NCI-H748 (cell line): ENCODE measurements at regions not wholly inside any gene's neighbourhood (a gene's known extent, or its start where the extent isn't known, plus 50 kb on each side); places are given as distances from the start of the nearest gene placed in this dataset.
A peak's percentile ranks its signal among the peaks of the same experiment; 100 is the strongest.

Experiments
- DNase-seq: peaks from one replicate; lab custom pipeline; 2025; ENCODE audit not compliant: unreplicated experiment; lab: John Stamatoyannopoulos, UW

GRCh38 chr3:116767726-116768125 is 58.1 kb downstream of the TUSC7 start:
- no peak for DNase-seq

GRCh38 chr3:116770815-116771450 is 61.4 kb downstream of the TUSC7 start:
- DNase-seq = peak; percentile 78

- DNase-seq = no peak
Observed at GRCh38 chr3:116776880-116777785, 67.6 kb downstream of the TUSC7 start.

GRCh38 chr3:116785226-116785625 is 75.6 kb downstream of the TUSC7 start:
- DNase-seq = no peak

GRCh38 chr3:116802651-116803050 is 93.1 kb downstream of the TUSC7 start:
- DNase-seq = no peak

GRCh38 chr3:116806351-116806750 is 96.8 kb downstream of the TUSC7 start:
- no peak for DNase-seq

GRCh38 chr3:116808725-116809124 is 99.1 kb downstream of the TUSC7 start:
- DNase-seq = no peak

- no peak for DNase-seq
Observed at GRCh38 chr3:116809208-116809607, 99.6 kb downstream of the TUSC7 start.

- DNase-seq = no peak
Observed at GRCh38 chr3:116811754-116812153, 102.2 kb downstream of the TUSC7 start.

- DNase-seq = no peak
Observed at GRCh38 chr3:116812949-116813348, 103.4 kb downstream of the TUSC7 start.

GRCh38 chr3:116815321-116815720 is 105.7 kb downstream of the TUSC7 start:
- no peak for DNase-seq

- DNase-seq = no peak
Observed at GRCh38 chr3:116815831-116816588, 106.4 kb downstream of the TUSC7 start.

GRCh38 chr3:116821371-116821770 is 111.8 kb downstream of the TUSC7 start:
- DNase-seq = no peak

GRCh38 chr3:116824208-116824607 is 114.6 kb downstream of the TUSC7 start:
- no peak for DNase-seq

- no peak for DNase-seq
Observed at GRCh38 chr3:116833202-116833601, 123.6 kb downstream of the TUSC7 start.

GRCh38 chr3:116834816-116835215 is 125.2 kb downstream of the TUSC7 start:
- DNase-seq = no peak

- no peak for DNase-seq
Observed at GRCh38 chr3:116835658-116836057, 126.1 kb downstream of the TUSC7 start.

GRCh38 chr3:116836286-116836685 is 126.7 kb downstream of the TUSC7 start:
- DNase-seq = no peak

- no peak for DNase-seq
Observed at GRCh38 chr3:116837483-116837882, 127.9 kb downstream of the TUSC7 start.

- DNase-seq = no peak
Observed at GRCh38 chr3:116841003-116841735, 131.6 kb downstream of the TUSC7 start.
